ENCODE measurements at regions not wholly inside any gene's neighbourhood (a gene's known extent, or its start where the extent isn't known, plus 50 kb on each side); places are given as distances from the start of the nearest gene placed in this dataset.

DNA sequence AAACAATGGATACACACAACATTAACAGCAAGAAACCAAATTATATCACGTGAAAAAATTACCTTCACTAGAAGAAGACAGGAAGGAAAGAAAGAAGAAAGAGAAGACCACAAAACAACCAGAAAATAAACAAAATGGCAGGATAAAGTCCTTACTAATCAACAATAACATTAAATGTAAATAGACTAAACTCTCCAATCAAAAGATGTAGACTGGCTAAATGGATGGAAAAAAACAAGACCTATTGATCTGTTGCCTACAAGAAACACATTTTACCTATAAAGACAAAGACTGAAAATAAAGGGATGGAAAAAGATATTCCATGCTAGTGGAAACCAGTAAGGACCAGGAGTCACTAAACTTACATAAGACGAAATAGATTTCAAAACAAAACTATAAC lies 167.0 kb upstream of the ZC3H15 start:
- no peaks in the 10 kb centered on the region for H3K4me1 ChIP-seq
- DNase-seq (no peak), ATAC-seq (no peak)
- TF ChIP-seq, protein P1, sequence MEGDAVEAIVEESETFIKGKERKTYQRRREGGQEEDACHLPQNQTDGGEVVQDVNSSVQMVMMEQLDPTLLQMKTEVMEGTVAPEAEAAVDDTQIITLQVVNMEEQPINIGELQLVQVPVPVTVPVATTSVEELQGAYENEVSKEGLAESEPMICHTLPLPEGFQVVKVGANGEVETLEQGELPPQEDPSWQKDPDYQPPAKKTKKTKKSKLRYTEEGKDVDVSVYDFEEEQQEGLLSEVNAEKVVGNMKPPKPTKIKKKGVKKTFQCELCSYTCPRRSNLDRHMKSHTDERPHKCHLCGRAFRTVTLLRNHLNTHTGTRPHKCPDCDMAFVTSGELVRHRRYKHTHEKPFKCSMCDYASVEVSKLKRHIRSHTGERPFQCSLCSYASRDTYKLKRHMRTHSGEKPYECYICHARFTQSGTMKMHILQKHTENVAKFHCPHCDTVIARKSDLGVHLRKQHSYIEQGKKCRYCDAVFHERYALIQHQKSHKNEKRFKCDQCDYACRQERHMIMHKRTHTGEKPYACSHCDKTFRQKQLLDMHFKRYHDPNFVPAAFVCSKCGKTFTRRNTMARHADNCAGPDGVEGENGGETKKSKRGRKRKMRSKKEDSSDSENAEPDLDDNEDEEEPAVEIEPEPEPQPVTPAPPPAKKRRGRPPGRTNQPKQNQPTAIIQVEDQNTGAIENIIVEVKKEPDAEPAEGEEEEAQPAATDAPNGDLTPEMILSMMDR (IDR thresholded peaks at IDR 0.05), result no peak
- no peak overlapping the region for H3K27ac ChIP-seq
- peaks cover 31% of the 10 kb centered on the region for H3K9me3 ChIP-seq
- H3K4me3 ChIP-seq, result no peak overlapping the region
- no peaks in the 10 kb centered on the region for H3K36me3 ChIP-seq
- H3K27me3 ChIP-seq (ENCODE audit: low read depth), result no peaks in the 10 kb centered on the region
- intact Hi-C loops (cut with DNase I), result no loop called here

DNA sequence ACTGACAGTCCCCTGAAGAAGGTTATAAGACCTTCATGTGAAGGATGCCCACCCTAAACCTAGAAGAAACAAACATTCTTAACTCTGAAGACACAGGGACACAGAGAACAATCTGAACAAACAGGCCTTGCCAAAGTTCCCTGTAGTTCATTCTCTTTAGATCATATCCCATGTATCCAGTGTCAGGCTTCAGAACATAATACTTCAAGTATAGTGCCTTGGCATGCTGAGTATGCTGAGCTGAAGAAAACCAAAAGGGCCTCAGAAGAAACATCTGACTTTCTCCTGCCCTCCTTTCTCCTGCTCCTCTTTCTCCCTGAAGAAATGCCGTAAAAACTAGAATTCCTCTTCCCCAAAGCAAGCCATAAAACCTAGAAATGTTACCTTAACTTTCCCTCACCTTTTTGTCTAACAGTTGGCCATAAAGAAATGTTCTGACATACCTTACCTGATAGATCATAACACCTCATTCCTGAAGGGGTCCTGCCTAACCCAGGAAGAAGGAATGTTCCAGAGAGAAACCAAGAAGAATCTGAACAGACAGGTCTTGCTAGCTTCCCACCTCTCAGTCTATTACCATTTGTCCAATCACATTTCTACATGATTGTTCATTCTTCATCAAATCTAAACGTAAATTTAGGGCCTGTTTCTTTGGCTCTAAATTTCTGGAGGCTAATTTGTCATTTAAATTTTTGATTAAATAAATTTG lies 160.1 kb upstream of the ZC3H15 start:
- ATAC-seq (no peak), DNase-seq (no peak)
- TF ChIP-seq, protein P1 (IDR thresholded peaks at IDR 0.05), result no peak
- peaks cover 25% of the 10 kb centered on the region for H3K9me3 ChIP-seq
- no peaks in the 10 kb centered on the region for H3K4me1 ChIP-seq
- H3K4me3 ChIP-seq, result no peak overlapping the region
- no peaks in the 10 kb centered on the region for H3K27me3 ChIP-seq (ENCODE audit: low read depth)
- intact Hi-C loops (cut with DNase I), result no loop called here
- H3K27ac ChIP-seq, result no peak overlapping the region
- H3K36me3 ChIP-seq, result no peaks in the 10 kb centered on the region

DNA sequence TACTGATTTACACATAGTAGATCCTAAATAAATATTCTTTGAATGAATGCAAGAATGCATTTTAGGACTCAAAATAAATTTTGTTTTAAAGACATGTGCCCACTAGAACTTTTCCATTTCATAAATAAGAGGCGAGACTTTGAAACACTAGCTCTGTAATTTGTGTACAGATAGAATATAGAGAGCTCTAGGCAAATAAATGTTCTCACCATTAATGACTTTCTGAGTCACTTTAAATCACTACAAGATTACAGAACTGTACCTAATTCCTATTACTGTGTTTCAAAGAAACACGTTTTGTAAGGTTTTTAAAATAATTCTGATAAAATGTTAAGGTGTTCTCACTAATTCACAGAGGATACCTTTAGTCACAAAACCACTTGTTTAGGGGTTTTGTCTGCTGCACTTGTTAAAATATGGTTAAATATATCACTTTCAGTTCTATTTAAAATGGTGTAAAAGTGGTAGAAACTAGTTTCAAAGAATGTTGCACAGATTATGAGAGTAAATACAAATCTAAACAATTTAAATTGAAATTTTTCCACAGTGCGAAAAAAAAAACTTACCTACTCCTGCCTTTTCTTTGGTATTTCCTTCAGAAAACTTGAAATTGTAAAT lies 158.7 kb upstream of the ZC3H15 start:
- no peak for ATAC-seq
- no peaks in the 10 kb centered on the region for H3K27me3 ChIP-seq (ENCODE audit: low read depth)

DNA sequence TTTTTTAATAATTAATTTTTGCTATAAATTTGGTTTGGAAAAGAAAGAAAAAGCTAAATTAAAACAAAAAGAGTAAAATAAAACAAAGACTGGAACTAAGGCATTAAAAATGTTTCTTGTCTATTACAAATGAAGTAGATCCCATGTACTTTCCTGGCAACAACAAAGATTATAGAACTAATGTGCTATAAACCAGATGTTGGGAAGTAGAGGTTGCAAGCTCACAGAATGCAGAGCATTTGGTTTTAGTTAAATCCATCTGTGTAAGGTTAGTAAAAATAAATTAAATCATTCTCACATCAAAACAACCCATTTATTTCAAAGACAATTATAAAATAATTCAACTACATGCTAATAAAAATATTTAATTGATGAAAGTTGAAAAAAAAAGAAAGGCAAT lies 157.2 kb upstream of the ZC3H15 start:
- Histone ChIP-seq H3K4me1 (no peaks in the 10 kb centered on the region), H3K27ac (no peak overlapping the region), H3K36me3 (no peaks in the 10 kb centered on the region), H3K27me3 (ENCODE audit: low read depth) (no peaks in the 10 kb centered on the region), H3K4me3 (no peak overlapping the region), H3K9me3 (peaks cover 12% of the 10 kb centered on the region)
- TF ChIP-seq, protein P1 (IDR thresholded peaks at IDR 0.05), result no peak
- DNase-seq (no peak), ATAC-seq (no peak)
- intact Hi-C loops (cut with DNase I), result no loop called here

More for the DNA sequence above, 158.7 kb upstream of the ZC3H15 start:
- Histone ChIP-seq H3K4me3 (no peak overlapping the region), H3K9me3 (peaks cover 22% of the 10 kb centered on the region), H3K4me1 (no peaks in the 10 kb centered on the region), H3K36me3 (no peaks in the 10 kb centered on the region), H3K27ac (no peak overlapping the region)
- DNase-seq, result no peak
- intact Hi-C loops (cut with DNase I), result no loop called here
- TF ChIP-seq, protein P1 (IDR thresholded peaks at IDR 0.05), result no peak

DNA sequence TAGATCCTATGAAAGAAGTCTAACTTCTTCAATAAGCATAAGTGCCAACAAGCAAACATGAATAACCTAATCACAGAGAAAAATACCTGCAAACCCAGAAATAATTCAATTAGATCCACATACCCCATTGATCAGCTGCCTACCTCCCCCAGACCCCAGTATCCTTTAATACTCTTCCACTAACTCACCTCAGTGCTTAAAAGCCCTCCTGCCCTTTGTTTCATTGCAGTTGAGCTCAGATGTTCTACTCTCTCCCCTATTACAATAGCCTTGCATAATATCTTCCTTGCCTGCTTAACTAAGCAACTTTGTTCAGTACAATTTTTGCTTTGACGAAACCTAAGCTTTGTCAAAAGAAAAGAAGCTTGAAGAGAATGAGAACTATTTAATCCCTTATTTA lies 156.0 kb upstream of the ZC3H15 start:
- TF ChIP-seq, protein P1 (IDR thresholded peaks at IDR 0.05), result no peak
- no peak overlapping the region for H3K27ac ChIP-seq
- intact Hi-C loops (cut with DNase I), result no loop called here
- DNase-seq (no peak), ATAC-seq (no peak)
- H3K4me1 ChIP-seq, result no peaks in the 10 kb centered on the region
- peaks cover 7% of the 10 kb centered on the region for H3K9me3 ChIP-seq
- H3K27me3 ChIP-seq (ENCODE audit: low read depth), result no peaks in the 10 kb centered on the region
- H3K4me3 ChIP-seq, result no peak overlapping the region
- H3K36me3 ChIP-seq, result no peaks in the 10 kb centered on the region

All from lower lobe of right lung (tissue), 2 donors.